ENCODE measurements at regions not wholly inside any gene's neighbourhood (a gene's known extent, or its start where the extent isn't known, plus 50 kb on each side); places are given as distances from the start of the nearest gene placed in this dataset.

DNA sequence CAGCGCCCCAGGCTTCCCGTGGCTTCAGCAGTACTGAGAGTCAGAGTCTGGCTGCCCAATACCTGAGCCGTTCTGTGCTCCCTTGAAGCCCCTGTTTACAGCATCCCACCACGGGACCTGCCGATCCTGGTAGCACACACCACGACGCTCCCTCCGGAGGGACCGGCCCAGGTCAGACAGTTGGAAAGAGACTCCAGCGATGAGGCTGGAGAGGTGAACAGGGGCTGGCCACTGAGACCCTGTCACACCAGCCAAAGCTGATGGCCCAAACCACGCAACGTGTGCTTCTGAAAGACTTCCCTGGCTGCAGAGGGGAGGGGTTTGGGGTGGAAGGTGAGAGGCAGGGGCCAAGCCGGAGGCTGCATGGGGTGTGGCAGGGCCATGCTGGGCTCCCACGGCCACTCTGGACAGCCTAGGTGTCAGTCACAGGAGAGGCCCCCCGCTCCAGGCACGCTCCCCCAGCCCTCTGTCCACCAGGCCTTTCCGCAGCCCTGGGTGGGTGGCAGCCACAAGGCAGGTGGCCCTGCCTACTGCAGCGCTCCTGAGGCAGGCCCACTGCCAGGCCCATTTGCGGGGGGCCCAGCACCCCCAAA, 140.2 kb upstream of the CHST15 start:
- no peak for DNase-seq (ENCODE audit: low read depth, low spot score)
- ChIA-PET CTCF (no interaction called here), POLR2A (no interaction called here)
- TF ChIP-seq CTCF (IDR thresholded peaks at IDR 0.05; ENCODE audit: insufficient read depth, low read length, missing control alignments) = no peak
- no peak overlapping the region for H3K4me3 ChIP-seq (ENCODE audit: low read depth, low read length)

- no peak for TF ChIP-seq CTCF (IDR thresholded peaks at IDR 0.05; ENCODE audit: insufficient read depth, low read length, missing control alignments)
- POLR2A ChIA-PET = no interaction called here
- DNase-seq (ENCODE audit: low read depth, low spot score) = no peak
- H3K4me3 ChIP-seq (ENCODE audit: low read depth, low read length) = no peak overlapping the region
- CTCF ChIA-PET = interaction anchor here (0.9 kb wide), 1 partner anchor 10 kb away, joined by 3 read pairs; no protein-coding TSS in a partner anchor
These were observed 139.5 kb upstream of the CHST15 start for GRCh38 chr10:124232686-124233545.

DNA sequence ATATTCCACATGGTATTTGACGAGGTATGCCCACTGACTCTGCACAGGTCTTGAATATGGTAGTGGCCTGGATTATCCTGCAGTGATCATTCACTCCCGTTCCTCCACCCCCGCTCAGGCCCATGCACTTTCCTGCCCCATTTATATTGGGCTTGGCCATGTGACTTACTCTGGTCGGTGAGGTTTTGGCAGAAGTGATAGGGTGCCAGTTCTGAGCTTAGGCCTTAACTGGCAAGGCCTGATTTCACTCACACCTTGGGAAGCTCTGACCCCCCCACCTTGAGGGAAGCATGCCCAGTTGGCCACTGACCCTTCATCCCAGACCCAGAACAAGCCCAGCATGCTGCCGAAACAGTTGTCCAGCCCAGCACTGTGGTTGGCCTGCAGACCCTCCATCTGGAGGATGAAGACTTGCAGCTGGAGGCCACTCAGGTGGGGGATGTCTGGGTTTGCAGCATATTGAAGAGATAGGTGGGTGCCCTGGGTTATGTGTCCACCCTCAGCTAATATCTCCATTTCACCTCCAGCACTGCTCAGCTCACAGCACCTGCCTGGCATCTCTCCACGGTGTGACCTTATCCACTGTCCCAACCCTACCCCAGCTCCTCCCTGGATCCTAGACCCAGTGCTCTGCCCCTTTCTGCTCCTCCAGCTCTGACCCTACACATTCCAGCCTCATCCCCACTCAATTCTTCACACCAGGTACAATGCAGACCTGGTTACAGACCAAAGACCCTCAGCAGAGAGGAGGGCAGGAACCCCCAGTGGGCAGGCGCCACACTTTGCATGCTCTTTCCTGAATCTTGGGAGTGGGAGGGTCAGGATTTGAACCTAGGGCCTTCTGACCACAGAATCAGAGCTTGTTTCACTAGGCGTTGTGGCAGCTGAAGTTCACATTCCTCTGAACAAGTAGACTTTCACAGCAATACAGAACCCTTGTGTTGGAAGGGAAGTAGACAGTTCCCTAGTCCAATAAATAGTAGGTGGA, 138.1 kb upstream of the CHST15 start:
- no peak for TF ChIP-seq CTCF (IDR thresholded peaks at IDR 0.05; ENCODE audit: insufficient read depth, low read length, missing control alignments)
- ChIA-PET CTCF (interaction anchor here (0.9 kb wide), 1 partner anchor 8 kb away, joined by 3 read pairs; no protein-coding TSS in a partner anchor), POLR2A (no interaction called here)
- H3K4me3 ChIP-seq (ENCODE audit: low read depth, low read length) = no peak overlapping the region
- no peak for DNase-seq (ENCODE audit: low read depth, low spot score)

GRCh38 chr10:124230635-124231167, 137.3 kb upstream of the CHST15 start:
- ChIA-PET CTCF (no interaction called here), POLR2A (no interaction called here)
- DNase-seq (ENCODE audit: low read depth, low spot score) = no peak
- no peak overlapping the region for H3K4me3 ChIP-seq (ENCODE audit: low read depth, low read length)
- TF ChIP-seq CTCF (IDR thresholded peaks at IDR 0.05; ENCODE audit: insufficient read depth, low read length, missing control alignments) = no peak

DNA sequence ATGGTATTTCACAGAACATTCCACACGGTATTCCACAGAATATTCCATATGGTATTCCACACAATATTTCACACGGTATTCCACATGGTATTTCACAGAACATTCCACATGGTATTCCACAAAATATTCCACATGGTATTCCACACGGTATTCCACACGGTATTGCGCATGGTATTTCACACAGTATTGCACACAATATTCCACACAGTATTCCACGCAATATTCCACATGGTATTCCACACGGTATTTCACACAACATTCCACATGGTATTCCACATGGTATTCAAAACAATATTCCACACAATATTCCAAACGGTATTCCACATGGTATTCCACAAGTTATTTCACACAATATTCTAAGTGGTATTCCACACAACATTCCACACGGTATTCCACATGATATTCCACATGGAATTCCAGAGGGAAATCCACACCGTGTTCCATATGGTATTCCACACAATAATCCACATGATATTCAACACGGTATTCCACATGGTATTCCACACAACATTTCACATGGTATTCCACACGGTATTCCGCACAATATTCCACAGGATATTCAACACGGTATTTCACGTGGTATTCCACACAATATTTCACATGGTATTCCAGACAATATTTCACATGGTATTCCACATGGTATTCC, 136.7 kb upstream of the CHST15 start:
- no peak for DNase-seq (ENCODE audit: low read depth, low spot score)
- CTCF ChIA-PET = no interaction called here
- no peak for TF ChIP-seq CTCF (IDR thresholded peaks at IDR 0.05; ENCODE audit: insufficient read depth, low read length, missing control alignments)
- H3K4me3 ChIP-seq (ENCODE audit: low read depth, low read length) = no peak overlapping the region
- POLR2A ChIA-PET = no interaction called here

Measured in AG04449 (cell line).